ENCODE measurements at regions not wholly inside any gene's neighbourhood (a gene's known extent, or its start where the extent isn't known, plus 50 kb on each side); places are given as distances from the start of the nearest gene placed in this dataset.

DNA sequence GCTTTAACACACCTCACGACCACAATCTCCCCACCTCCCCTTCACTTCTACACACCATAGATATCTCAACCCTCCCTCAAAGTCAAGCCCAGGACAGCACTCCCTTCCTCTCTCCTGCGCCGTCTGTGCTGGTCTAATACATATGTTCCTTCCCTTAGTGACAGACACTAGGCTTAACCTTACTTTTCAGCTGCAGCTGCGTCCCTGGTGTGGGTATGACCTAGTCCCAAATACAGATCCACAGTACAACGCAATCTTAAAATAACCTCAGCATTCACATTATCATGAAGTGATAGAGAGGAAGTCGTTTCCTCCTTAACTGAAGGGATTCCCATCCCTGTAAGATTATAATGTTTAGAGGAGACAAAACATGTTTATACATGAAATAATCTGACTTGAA lies 192.7 kb upstream of the TANK start:
- no peak overlapping the region for H3K4me3 ChIP-seq (ENCODE audit: low read depth, low read length)
- DNase-seq (ENCODE audit: low read depth) = no peak
- TF ChIP-seq CTCF (IDR thresholded peaks at IDR 0.05; ENCODE audit: insufficient read depth, low read depth, low read length) = no peak

DNA sequence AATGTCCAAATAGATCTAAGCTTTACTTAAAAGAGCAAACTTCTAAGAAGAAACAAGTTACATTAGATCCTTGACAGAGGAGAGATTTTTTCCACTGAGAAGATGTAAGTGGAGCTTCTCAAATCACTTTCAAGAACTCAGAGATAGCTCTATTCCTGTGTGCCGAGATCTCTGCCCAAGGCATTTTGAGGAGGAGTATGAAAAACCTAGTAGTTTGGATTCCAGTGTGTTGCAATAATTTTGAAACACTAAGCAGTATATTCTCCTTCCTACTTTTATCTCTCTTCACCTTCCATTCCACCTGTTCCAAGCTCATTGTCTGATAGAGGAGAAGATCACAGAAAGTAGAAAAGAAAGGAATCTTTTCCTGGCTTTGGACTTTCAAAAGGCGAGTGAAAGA lies 192.0 kb upstream of the TANK start:
- H3K4me3 ChIP-seq (ENCODE audit: low read depth, low read length) = no peak overlapping the region
- TF ChIP-seq CTCF (IDR thresholded peaks at IDR 0.05; ENCODE audit: insufficient read depth, low read depth, low read length) = no peak
- no peak for DNase-seq (ENCODE audit: low read depth)

- peak; percentile 85 for DNase-seq (ENCODE audit: low read depth)
- TF ChIP-seq CTCF (IDR thresholded peaks at IDR 0.05; ENCODE audit: insufficient read depth, low read depth, low read length) = peak; percentile 78
- peak overlapping the region; percentile 1 for H3K4me3 ChIP-seq (ENCODE audit: low read depth, low read length)
These were observed 189.9 kb upstream of the TANK start for GRCh38 chr2:160970052-160970965.

GRCh38 chr2:160973991-160974390 lies 186.2 kb upstream of the TANK start:
- TF ChIP-seq CTCF (IDR thresholded peaks at IDR 0.05; ENCODE audit: insufficient read depth, low read depth, low read length) = no peak

DNA sequence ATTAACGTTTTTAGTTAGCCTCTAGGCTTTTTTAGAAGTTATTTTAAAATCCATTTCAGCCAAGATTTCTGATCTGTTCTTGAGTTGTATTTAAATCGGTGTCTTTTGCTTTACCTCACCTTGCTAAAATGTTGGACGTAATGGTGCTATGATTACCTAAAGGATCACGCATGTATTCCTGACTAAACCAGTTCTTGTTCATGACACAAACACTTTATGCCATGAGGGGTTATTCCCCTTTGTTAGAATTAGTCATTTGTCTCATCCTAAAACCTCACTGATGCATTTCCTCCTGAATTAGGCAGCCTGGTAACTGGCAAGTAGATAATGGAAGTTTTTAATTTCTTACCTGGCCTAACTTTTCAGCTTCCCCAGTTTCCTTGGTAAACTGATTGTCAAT lies 185.4 kb upstream of the TANK start:
- no peak for DNase-seq (ENCODE audit: low read depth)
- no peak overlapping the region for H3K4me3 ChIP-seq (ENCODE audit: low read depth, low read length)
- no peak for TF ChIP-seq CTCF (IDR thresholded peaks at IDR 0.05; ENCODE audit: insufficient read depth, low read depth, low read length)

More at GRCh38 chr2:160973991-160974390, 186.2 kb upstream of the TANK start:
- no peak overlapping the region for H3K4me3 ChIP-seq (ENCODE audit: low read depth, low read length)
- DNase-seq (ENCODE audit: low read depth) = no peak

DNA sequence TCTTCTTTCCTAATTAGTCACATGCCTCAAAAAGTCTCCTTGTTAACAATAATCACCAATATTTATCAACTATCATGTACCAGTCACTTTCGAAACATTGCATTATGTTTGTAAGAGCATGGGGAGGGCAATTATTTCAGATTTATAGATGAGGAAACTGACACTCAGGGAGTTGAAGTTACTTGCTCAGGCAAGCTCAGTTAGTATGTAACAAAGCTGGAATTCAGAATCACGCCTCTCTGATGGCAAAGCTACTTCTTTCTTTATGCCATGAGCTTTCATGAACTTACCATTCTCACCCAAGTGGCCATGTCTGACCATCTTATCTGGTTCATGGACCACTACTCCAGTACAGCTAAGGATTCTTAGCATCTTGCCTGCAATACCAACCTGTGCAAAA lies 183.4 kb upstream of the TANK start:
- no peak for TF ChIP-seq CTCF (IDR thresholded peaks at IDR 0.05; ENCODE audit: insufficient read depth, low read depth, low read length)
- no peak for DNase-seq (ENCODE audit: low read depth)
- no peak overlapping the region for H3K4me3 ChIP-seq (ENCODE audit: low read depth, low read length)
